Panc1 (cell line): ENCODE measurements at regions not wholly inside any gene's neighbourhood (a gene's known extent, or its start where the extent isn't known, plus 50 kb on each side); places are given as distances from the start of the nearest gene placed in this dataset.

Source experiments
- CTCF ChIP-seq: fragments of 450-650 bp; IDR thresholded peaks from 2 replicates; pipeline ENCODE4 v1.5.1; 2017; ENCODE audit warnings: mild to moderate bottlenecking
- POLR2AphosphoS5 ChIP-seq: IDR thresholded peaks from 2 replicates; pipeline ENCODE4 v1.6.1; 2012; ENCODE audit warnings: mild to moderate bottlenecking, low read depth, low read length, moderate library complexity
- REST ChIP-seq, 2 experiments: IDR thresholded peaks; 2 replicates each; pipeline ENCODE4 v1.6.1; 2011 to 2012; ENCODE audit warnings: low read depth in 2 of 2, control low read depth in 1 of 2, low read length in 1 of 2, mild to moderate bottlenecking in 1 of 2, moderate library complexity in 1 of 2; ENCODE audit not compliant: insufficient read depth in 1 of 2
- SIN3A ChIP-seq: IDR thresholded peaks from 2 replicates; pipeline ENCODE4 v1.6.1; 2012; ENCODE audit warnings: low read depth, mild to moderate bottlenecking, low read length, moderate library complexity, borderline replicate concordance; ENCODE audit not compliant: insufficient read depth
- TCF7L2 ChIP-seq: IDR thresholded peaks from 2 replicates; pipeline ENCODE4 v1.6.1; 2011; ENCODE audit warnings: mild to moderate bottlenecking, low read depth, low read length, inconsistent platforms

- no peak for TF ChIP-seq CTCF
- no peak for TF ChIP-seq POLR2AphosphoS5
- TF ChIP-seq REST (IDR thresholded peaks at IDR 0.05; ENCODE audit: insufficient read depth in 1 of 2, low read depth in 2 of 2, low read length in 1 of 2) = no peak
- no peak for TF ChIP-seq TCF7L2
- TF ChIP-seq SIN3A = no peak
Measured at GRCh38 chr13:104111031-104111430, 1044.8 kb upstream of the SLC10A2 start.
